ENCODE measurements at regions not wholly inside any gene's neighbourhood (a gene's known extent, or its start where the extent isn't known, plus 50 kb on each side); places are given as distances from the start of the nearest gene placed in this dataset.

GRCh38 chr1:221633841-221634409, 108.0 kb downstream of the DUSP10 start:
- no peak for DNase-seq (ENCODE audit: low spot score)
- no peak for ATAC-seq

DNA sequence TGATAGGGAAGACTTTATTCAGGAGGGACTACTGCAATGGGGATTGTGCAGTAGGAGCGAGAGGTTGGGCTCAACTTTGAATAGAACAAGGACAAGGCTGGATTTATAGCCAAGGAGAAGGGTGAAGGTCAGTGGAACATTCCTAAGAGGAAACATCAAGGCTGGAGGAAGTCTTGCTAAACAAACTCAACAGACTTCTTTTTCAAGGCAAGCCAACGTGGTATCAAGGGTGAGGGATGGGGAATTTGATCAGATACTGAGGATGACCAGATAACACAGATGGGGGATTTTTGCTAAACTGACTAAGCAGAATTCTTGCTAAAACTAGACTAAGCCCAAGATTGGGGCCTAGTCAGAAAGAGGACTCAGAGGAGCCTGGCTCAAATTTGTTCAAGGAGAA, 107.3 kb downstream of the DUSP10 start:
- no peak for DNase-seq (ENCODE audit: low spot score)
- ATAC-seq, result no peak

DNA sequence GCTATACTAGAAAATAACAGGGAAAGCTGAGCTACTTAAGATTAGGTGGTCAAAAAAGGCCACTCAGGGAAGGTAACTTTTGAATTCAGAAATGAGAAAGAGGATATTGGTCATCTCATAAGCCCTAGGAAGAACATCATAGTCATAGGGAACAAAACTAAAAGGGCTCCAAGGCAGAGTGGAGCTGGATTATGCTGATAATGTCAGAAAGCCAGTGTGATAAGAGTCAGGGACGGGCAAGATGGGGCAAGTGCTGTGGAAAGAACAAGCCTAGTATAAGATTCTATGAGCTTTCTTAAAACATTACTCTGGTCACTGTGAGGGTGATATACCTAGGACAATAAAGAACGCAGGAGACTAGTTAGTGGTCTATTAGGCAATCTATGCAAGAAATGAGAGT, 106.6 kb downstream of the DUSP10 start:
- no peak for ATAC-seq
- no peak for DNase-seq (ENCODE audit: low spot score)

DNA sequence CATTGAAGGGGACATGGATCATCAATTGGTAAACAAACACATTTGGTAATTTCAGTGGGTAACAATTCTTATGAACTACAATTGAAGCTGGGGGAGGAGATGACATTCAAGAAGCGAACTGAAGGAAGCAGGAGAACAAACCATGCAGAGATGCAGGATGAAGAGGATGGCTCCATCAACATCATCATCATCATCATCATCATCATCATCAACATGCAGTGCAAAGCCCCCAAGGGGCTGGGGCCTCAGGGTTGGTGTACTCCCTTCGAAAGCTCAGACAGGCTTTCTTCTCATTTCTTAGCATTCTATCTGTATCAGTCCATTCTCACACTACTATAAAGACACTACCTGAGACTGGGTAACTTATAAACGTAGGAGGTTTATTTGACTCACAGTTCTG, 105.8 kb downstream of the DUSP10 start:
- no peak for ATAC-seq
- DNase-seq (ENCODE audit: low spot score), result no peak

GRCh38 chr1:221636967-221637366, 104.9 kb downstream of the DUSP10 start:
- DNase-seq (ENCODE audit: low spot score), result no peak
- no peak for ATAC-seq

- ATAC-seq (peak; percentile 82), DNase-seq (ENCODE audit: low spot score) (no peak)
These were observed 104.2 kb downstream of the DUSP10 start for GRCh38 chr1:221637641-221638041.

- DNase-seq (ENCODE audit: low spot score) (no peak), ATAC-seq (no peak)
These were observed 103.3 kb downstream of the DUSP10 start for GRCh38 chr1:221638595-221638994.

DNA sequence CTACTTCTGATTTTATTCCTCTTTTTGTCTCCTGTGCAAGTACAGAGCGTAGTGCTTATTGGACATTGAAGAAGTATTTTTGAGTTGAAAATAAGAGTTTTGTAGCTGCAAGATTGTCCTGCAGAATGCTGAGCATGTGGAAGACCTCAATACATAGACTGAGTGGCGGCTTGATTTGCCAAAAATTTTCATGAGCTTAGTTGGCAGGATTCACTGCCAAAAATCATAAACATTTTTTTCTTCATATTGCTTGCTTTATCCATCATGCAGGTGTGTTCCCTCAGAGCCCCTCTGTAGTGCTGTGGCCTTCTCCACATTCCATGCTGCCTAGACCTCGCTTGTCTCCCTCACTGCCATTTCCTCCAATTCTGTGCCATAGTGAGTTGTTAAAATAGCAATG, 100.1 kb downstream of the DUSP10 start:
- ATAC-seq, result no peak
- DNase-seq (ENCODE audit: low spot score), result no peak

DNA sequence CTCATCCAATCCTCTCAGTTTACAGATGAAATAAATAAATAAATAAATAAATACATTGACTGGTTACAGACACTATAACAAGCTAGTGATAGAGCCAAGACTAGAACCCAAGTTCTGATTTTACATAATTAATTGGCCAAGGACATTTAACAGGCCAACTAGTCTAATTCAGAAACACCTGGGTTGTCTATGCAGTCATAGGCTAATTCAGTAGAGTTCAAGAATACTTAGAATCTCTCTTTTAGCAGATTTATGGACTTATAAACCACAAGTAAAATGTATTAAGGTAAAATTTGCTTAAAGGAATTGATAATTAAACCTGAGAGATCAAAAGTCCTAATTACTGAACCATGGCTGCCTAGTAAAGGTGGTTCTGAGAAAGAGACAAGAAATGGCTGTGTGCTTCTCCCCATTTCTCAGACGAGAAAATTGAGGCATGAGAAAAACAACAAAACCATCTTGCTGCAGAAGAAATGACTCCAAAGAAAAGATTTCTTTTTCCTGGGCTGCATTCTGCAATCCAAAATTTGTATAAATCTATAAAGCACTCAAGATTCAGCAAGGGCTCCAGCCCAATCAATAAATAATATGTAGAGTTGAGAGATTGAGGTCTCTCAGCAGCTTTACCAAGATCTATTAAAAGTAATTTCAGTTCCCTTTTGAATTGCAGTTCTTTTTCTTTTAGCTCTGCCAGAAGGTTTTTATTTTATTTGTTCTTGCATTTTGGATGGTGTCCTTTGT, 98.3 kb downstream of the DUSP10 start:
- no peak for ATAC-seq
- no peak for DNase-seq (ENCODE audit: low spot score)

DNA sequence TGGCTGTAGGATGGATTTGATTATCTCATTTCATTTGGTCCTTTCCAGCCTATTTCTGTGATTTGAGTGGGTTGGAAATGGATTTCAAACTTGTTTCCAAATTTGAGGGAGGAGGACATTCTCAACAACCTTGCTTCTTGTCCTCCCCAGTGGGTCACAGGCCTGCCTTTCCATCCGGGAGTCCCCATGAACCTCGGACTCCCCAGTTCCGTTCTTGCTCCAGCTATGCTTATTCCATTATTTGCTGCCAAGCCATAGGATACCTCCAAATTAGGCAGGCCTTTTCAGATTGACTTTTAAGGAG, 97.8 kb downstream of the DUSP10 start:
- DNase-seq (ENCODE audit: low spot score), result no peak
- ATAC-seq, result no peak

GRCh38 chr1:221644663-221645258, 97.1 kb downstream of the DUSP10 start:
- DNase-seq (ENCODE audit: low spot score) (no peak), ATAC-seq (no peak)

GRCh38 chr1:221648201-221648600, 93.7 kb downstream of the DUSP10 start:
- no peak for DNase-seq (ENCODE audit: low spot score)
- ATAC-seq, result no peak

All from left lobe of liver (tissue), 2 donors.